NCI-H446 (cell line): ENCODE measurements at regions not wholly inside any gene's neighbourhood (a gene's known extent, or its start where the extent isn't known, plus 50 kb on each side); places are given as distances from the start of the nearest gene placed in this dataset.
A peak's percentile ranks its signal among the peaks of the same experiment; 100 is the strongest.
"Not testable (repeated sequence)": the region's sequence is repeated elsewhere in the genome, so short reads cannot be mapped to it uniquely, and the experiment has no call there.

Experiments used
- DNase-seq, 2 experiments: peaks; one replicate each; lab custom pipeline; 2025; lab: John Stamatoyannopoulos, UW

- no peak for DNase-seq
These were observed 229.3 kb downstream of the PCSK1 start for GRCh38 chr5:96203761-96204160.

DNA sequence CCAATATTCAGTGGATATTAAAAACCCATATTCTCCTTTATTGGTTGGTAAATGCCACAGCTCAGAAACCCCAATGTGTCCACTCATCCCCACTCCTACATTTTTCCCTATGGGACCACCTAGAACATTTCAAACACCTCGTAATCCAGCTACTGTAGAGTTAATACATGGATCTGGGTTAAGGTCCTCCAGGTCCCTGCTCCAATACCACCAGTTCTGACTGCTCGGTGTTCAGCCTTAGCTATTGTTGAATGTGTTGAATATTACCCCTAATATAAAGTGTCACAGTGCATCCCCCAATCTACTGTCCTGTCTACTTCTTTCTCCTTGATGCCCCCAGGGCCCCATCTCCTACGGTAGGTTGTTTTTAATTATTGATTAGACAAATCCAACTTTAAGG is 231.5 kb downstream of the PCSK1 start:
- no peak for DNase-seq

DNA sequence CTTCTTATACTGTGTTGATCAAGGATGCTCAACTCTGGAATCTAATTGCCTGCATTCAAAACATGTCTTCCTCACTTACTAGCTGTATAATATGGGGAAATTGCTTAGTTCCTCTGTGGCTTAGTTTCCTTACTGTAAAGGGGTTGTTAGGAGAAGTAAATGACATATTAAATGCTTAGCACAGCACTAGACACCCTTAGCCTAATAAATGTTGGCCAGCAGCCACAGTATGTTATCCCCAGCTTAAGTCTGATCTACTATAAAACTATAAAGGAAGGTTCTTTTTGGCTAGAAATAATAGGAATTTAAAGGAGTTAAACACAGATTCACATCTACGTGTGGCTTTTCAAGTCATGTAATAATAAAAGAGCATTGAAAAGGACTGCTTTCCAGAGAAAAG is 232.4 kb downstream of the PCSK1 start:
- no peak for DNase-seq

GRCh38 chr5:96199713-96200183 is 233.3 kb downstream of the PCSK1 start:
- no peak for DNase-seq

- no peak for DNase-seq
These were observed 234.5 kb downstream of the PCSK1 start for GRCh38 chr5:96198356-96199058.

- not testable (repeated sequence) for DNase-seq
These were observed 235.3 kb downstream of the PCSK1 start for GRCh38 chr5:96197767-96198166.

GRCh38 chr5:96197347-96197746 is 235.7 kb upstream of the ELL2 start:
- DNase-seq = no peak

DNA sequence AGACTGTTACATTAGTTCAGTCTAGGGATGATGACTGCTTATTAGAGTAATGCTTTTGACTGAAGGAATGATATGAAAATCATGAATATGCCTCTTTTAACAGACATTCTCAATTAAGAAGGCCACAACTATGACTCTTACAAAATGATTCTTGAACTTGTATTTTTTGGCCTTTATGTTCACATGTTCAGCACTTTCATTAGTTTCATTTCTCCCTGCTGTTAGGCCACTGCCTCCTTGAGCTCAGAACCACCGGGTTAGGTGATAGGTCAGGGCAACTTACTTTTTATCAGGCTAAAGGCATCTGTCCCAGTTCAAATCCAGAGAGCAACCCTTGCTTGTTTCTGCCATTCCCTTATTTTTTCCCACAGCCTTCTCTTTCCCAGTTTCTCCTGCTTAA is 235.2 kb upstream of the ELL2 start:
- no peak for DNase-seq

DNA sequence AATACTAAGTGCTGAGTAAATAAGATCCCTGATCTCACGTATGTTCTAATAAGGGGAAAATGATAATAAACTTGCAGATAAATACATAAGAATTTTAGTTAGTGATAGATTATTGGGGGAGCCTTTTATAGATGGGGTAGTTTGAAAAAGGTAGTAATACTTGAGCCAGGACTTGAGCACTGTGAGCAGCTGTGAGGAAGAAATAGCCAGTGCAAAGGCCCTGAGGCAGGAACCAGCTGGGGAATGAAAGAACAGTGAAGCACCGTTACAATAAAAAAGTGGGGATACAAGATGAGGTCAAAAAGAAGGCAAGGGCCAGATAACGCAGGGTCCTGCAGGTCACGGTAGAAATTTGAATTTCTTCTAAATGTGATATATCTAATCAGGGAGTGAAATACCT is 234.8 kb upstream of the ELL2 start:
- no peak for DNase-seq

- DNase-seq = no peak
These were observed 233.5 kb upstream of the ELL2 start for GRCh38 chr5:96195123-96195522.

GRCh38 chr5:96194593-96194992 is 232.9 kb upstream of the ELL2 start:
- DNase-seq = no peak

DNA sequence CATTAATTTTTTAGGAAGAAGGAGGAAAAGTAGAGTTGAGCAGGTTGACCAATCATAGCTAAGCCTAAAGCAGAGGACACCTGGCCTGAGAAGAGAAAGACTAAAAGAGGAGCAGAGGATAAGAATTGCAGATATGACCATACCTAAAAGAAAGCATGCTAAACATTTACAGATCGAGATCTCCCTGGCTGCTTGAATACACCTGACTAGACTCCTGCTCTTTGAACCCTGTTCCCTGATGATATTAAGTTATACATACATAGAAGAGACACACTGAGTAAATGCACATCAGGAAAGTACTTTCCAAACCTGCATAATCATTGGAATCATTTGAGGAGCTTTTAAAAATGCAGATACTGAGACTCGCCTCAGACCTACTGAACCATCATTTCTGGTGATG is 232.3 kb upstream of the ELL2 start:
- no peak for DNase-seq

- no peak for DNase-seq
These were observed 228.3 kb upstream of the ELL2 start for GRCh38 chr5:96189987-96190386.

GRCh38 chr5:96189028-96189826 is 227.6 kb upstream of the ELL2 start:
- DNase-seq = no peak

GRCh38 chr5:96187309-96188027 is 225.8 kb upstream of the ELL2 start:
- DNase-seq = no peak

DNA sequence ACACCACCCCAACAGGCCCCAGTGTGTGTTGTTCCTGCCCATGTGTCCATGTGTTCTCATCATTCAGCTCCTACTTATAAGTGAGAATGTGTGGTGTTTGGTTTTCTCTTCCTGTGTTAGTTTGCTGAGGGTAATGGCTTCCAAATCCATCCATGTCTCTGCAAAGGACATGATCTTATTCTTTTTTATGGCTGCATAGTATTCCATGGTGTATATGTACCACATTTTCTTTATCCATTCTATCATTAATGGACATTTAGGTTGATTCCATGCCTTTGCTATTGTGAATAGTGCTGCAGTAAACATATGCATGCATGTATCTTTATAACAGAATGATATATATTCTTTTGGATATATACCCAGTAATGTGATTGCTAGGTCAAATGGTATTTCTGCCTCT is 222.9 kb upstream of the ELL2 start:
- not testable (repeated sequence) for DNase-seq

DNA sequence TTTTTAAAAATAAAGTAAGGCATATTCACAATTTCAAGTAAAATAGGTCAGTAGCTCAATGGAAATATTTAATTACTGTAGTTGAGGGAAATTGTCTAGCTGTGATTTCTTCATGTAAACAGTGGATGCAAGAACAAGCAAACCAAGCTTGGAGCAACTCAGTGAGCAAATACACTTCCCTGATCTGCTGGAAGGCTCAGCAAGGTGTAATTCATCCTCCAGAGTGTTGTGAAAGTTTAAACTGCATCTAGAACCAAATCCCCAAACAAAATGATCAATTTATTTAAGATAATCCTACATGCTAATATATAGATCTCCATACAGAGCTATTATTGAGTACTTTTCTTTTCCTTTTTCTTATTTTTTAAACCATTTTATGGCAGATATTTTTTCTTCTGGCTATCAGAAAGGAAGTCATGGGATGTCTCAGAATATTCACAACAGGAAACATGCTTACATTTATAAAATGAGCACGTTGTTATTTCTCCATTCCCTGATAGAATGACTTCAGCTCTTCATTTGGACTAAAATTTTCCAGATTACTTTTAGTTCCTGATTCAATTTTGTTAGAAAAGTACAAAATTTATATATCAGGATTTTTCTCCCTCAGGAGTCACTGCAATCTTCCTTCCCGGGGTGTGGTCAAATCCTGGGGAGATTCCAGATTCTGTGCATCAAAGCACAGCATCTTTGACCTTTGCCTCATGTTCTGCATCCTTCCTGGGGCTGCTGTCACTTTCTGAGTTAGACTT is 219.2 kb upstream of the ELL2 start:
- no peak for DNase-seq

DNA sequence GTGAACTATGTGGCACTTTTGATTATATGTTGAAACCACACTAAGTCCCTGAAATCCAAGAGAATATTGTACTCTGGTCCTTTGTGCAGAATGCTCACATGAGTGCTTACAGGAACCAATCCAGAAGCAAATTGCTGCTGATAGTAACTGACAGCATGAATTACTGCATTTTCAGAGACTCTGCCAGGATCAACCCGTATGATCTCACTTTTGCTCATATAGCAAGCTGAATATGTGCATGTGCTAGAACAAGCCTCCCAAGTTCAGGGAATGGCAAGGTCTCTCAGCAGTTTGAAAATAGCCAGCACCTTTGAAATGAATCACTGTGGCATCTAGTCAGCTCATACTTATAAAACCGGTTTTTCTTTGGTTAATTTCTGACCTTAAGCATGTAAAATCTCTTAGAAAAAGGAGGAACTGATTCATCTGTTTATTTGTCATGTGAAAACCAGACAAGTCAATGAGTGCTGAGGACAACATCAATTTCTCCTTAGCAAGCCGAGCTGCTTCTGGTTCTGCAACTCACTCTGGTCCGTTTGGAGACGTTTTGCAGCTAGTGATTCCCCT is 215.7 kb upstream of the ELL2 start:
- peak in 1 of 2 experiments; percentile 9 for DNase-seq

DNA sequence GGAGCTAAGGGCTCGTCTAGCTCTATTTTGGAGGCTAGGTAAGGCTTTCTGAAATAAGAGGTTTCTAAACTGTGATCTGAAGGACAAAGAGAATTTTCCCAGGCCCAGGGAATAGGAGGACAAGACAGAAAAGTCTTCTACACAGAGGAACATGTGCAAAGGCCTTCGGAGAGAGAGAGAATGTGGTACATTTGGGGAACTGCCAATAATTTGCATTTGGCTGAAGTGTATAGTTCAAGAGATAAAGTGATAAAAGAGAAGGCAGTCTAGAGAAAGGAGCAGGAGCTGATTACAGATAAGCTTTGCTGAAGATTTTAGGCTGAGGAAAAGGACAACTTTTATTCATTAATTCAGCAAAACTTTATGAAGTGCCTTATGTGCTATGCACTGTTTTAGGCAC is 214.4 kb upstream of the ELL2 start:
- no peak for DNase-seq

- no peak for DNase-seq
These were observed 213.4 kb upstream of the ELL2 start for GRCh38 chr5:96175090-96175489.

DNA sequence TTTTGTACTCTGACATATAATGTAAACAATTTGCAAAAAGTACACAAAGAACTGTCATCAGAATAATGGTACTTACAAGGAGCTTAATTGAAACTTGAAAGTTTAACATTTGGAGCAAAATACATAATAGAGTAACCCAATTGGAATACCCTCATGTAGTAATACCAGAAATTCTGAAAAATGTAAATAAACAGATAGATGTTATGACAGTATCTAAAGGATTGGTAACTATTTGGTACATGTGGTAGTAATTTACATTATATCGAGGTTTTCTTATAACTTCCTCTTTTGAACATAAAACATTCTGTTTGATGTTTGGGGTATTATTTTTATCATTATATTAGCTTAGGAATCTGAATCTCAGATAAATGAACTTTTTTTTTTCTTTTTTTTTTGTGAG is 211.7 kb upstream of the ELL2 start:
- no peak for DNase-seq

DNA sequence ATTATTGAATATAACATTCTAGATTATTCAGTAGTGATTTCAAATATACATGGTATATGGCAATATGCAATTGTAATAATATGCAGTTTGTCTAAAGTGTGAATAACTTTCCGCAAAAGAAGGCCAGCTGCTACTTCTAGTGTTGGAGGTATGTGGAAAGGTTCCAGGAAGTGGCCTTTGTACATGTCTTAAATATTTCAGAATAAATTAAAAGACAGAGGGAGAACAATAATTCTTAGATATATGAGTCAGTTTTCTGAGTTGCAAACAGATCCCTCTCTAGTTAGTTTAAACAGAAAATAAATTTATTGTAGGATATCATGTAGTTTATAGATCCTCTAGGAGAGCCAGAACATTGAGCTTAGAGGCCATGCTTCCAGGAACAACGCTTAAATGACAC is 210.8 kb upstream of the ELL2 start:
- DNase-seq = no peak
